ENCODE measurements at regions not wholly inside any gene's neighbourhood (a gene's known extent, or its start where the extent isn't known, plus 50 kb on each side); places are given as distances from the start of the nearest gene placed in this dataset.
"Not testable (repeated sequence)": the region's sequence is repeated elsewhere in the genome, so short reads cannot be mapped to it uniquely, and the experiment has no call there.

DNA sequence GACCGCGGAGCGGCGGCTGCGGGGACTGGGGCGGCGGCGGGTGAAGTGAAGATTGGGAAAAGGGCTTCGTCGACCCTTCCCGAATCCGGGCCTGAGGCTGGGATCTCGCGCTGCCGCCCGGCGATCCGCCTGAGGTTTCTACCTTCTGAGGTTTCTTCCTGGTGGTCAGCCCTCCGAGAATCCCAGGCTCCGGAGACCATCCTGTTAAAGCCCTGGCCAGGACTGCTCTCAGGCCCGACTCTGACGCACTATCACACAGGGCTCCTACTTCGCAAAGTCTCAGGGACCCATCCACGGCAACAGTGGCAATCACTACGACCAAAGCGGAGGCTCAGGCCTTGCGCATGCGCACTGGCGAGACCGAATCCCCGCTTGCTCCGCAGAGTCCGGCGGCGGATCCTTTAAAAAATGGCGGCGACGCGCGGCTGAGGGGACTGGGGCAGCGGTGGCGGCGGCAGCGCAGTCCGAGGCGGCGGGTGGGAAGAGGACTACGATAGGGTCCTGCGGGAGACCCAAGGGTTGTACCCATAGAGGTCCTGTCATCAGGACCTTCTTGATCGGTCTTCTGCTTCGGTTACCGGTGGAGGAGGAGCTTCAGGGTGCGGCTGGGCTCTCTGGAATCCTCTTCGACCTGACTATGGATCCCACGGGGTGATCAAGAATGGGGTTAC lies 157.2 kb upstream of the ZNF337 start (continued):
- TF ChIP-seq, protein P1, sequence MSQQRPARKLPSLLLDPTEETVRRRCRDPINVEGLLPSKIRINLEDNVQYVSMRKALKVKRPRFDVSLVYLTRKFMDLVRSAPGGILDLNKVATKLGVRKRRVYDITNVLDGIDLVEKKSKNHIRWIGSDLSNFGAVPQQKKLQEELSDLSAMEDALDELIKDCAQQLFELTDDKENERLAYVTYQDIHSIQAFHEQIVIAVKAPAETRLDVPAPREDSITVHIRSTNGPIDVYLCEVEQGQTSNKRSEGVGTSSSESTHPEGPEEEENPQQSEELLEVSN (IDR thresholded peaks at IDR 0.05; ENCODE audit: borderline replicate concordance in 1 of 2, extremely low read depth in 1 of 2, insufficient read depth in 1 of 2, insufficient read length in 1 of 2, low read depth in 1 of 2, low read length in 1 of 2, poor library complexity in 1 of 2, severe bottlenecking in 1 of 2): peak in 1 of 2 experiments; percentile 28
- TF ChIP-seq MEIS2 (IDR thresholded peaks at IDR 0.05; ENCODE audit: partially characterized antibody) (peak; percentile 74), HNRNPLL (IDR thresholded peaks at IDR 0.05; ENCODE audit: low read depth, low read length, poor library complexity, severe bottlenecking) (peak; percentile 93), ZFX (CRISPR knock-in tag; IDR thresholded peaks at IDR 0.05) (peak; percentile 39; the same call in 1 of the 2 replicates), POLR2G (IDR thresholded peaks at IDR 0.05; ENCODE audit: low read depth, low read length) (peak; percentile 77), TAF1 (IDR thresholded peaks at IDR 0.05; ENCODE audit: control insufficient read depth, extremely low read depth, insufficient read depth, low read length, severe bottlenecking) (peak; percentile 26), YY1 (IDR thresholded peaks at IDR 0.05; ENCODE audit: borderline replicate concordance in 1 of 3, control insufficient read depth in 1 of 3, extremely low read depth in 1 of 3, insufficient read depth in 3 of 3, insufficient read length in 1 of 3, insufficient replicate concordance in 2 of 3, low read depth in 1 of 3, low read length in 2 of 3) (peak; percentile 38 to 83 (median 72)), CTBP1 (IDR thresholded peaks at IDR 0.05; ENCODE audit: borderline replicate concordance) (0 out of 2 replicates have a peak, but pooled peaks have one; percentile 27), NRF1 (conservative IDR thresholded peaks at IDR 0.05 in 1 of 2, IDR thresholded peaks at IDR 0.05 in 1 of 2) (peak; percentile 97), ZNF24 (IDR thresholded peaks at IDR 0.05) (peak; percentile 50; the same call in 1 of the 2 replicates)
- TF ChIP-seq, protein P2, sequence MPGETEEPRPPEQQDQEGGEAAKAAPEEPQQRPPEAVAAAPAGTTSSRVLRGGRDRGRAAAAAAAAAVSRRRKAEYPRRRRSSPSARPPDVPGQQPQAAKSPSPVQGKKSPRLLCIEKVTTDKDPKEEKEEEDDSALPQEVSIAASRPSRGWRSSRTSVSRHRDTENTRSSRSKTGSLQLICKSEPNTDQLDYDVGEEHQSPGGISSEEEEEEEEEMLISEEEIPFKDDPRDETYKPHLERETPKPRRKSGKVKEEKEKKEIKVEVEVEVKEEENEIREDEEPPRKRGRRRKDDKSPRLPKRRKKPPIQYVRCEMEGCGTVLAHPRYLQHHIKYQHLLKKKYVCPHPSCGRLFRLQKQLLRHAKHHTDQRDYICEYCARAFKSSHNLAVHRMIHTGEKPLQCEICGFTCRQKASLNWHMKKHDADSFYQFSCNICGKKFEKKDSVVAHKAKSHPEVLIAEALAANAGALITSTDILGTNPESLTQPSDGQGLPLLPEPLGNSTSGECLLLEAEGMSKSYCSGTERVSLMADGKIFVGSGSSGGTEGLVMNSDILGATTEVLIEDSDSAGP (CRISPR knock-in tag; IDR thresholded peaks at IDR 0.05): peak; percentile 78

DNA sequence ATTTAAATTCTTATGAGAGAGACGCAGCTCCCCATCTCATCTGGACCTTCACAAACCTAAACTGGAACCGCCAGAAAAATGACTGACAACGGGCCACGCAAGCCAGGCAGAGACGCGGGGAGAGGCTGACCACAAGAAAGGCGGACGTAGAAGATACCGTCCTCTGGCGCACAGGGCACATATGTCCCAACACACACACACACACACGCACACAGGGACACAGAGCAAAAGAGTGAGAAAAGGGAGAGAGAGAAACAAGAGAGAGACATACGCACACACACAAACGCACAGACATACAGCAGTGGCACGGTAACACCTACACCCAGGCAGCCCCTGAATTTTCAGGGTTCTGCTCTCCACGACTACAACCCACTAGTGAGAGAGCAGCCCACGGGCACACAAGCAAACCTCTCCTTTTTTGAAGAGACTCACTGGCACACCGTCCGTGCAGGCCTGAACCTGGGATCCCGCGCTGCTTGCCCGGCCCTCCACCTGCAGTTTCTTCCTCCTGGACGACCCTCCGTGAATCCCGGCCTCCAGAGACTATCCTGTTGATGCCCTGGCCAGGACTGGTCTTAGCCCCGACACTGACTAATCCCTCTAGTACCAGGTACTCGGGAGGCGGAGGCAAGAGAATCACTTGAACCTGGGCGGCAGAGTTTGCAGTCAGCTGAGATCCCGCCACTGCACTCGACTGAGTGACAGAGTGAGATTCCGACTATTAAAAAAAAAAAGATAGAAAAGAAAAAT lies 156.5 kb upstream of the ZNF337 start:
- H3K4me2 ChIP-seq (ENCODE audit: insufficient read depth, low read length): peak overlapping the region; percentile 73; the same call in 1 of the 2 replicates

More for the DNA sequence above, 156.5 kb upstream of the ZNF337 start:
- POLR2A ChIA-PET; H3K27me3 ChIP-seq (ENCODE audit: control insufficient read depth in 2 of 2, insufficient read depth in 2 of 2, low read length in 2 of 2); H3K9me3 ChIP-seq (replicated peaks; ENCODE audit: control insufficient read depth, insufficient read depth, low read depth, low read length); H3K36me3 ChIP-seq (ENCODE audit: control insufficient read depth, insufficient read depth, low read length); H3K79me2 ChIP-seq (ENCODE audit: control insufficient read depth, insufficient read depth, low read length); intact Hi-C loops (cut with micrococcal nuclease); H3K9me1 ChIP-seq (ENCODE audit: control insufficient read depth, insufficient read depth, low read length); H4K20me1 ChIP-seq (replicated peaks; ENCODE audit: control insufficient read depth, insufficient read depth, low read length); FAIRE-seq; ATAC-seq; DNase-seq (ENCODE audit: extremely low read depth in 1 of 4, low spot score in 3 of 4); H3K27ac ChIP-seq (ENCODE audit: extremely low read depth, low read depth, low read length): not testable (repeated sequence)
- H3K9ac ChIP-seq (ENCODE audit: insufficient read depth in 1 of 2, low read depth in 2 of 2, low read length in 2 of 2): peak overlapping the region; percentile 26 to 83; a peak in 2 of 4 replicates
- in situ Hi-C loops (cut with MboI): loop anchor here (25.0 kb wide), 1 partner anchor 209 kb away; no protein-coding TSS in a partner anchor
- peak overlapping the region; percentile 41 for H3K4me3 ChIP-seq
- TSS peak; percentile 72 for BruUV-seq (replicated peaks)
- WGBS (ENCODE audit: insufficient coverage, low coverage, missing lambda C conversion rate): 39% methylated on average over 17 of the region's 31 CpGs
- peak overlapping the region; percentile 90; the same call in 1 of the 2 replicates for H2AFZ ChIP-seq (ENCODE audit: low read depth, low read length)
- CTCF ChIA-PET (ENCODE audit: low intra/inter-chr PET ratio): interaction anchor here (0.7 kb wide), 1 partner anchor 132 kb away, joined by 3 read pairs; no protein-coding TSS in a partner anchor
- peaks cover 0 to 13% of the 10 kb centered on the region in 2 experiments; a peak in 2 of 5 replicates for H3K4me1 ChIP-seq (replicated peaks in 1 of 2; ENCODE audit: control insufficient read depth in 2 of 2, insufficient read depth in 2 of 2, low read length in 2 of 2)
